Keratinocyte (primary cell): ENCODE measurements at regions not wholly inside any gene's neighbourhood (a gene's known extent, or its start where the extent isn't known, plus 50 kb on each side); places are given as distances from the start of the nearest gene placed in this dataset.

Experiments
- DNase-seq: peaks from one replicate; pipeline ENCODE4 v3.0.0-alpha.2; 2011; ENCODE audit warnings: low read depth, missing footprints, low spot score
- FAIRE-seq: peaks from 2 replicates; lab custom pipeline; 2011; peaks lifted over from hg19 to GRCh38; lab: Jason Lieb, UNC
- H2AFZ ChIP-seq: 2 replicates; pipeline ENCODE4 v1.6.0; 2012; ENCODE audit warnings: low read length, control low read depth, inconsistent platforms; ENCODE audit not compliant: control insufficient read depth
- H3K27ac ChIP-seq: 2 replicates; pipeline ENCODE4 v1.5.1; 2011; ENCODE audit warnings: low read length; ENCODE audit not compliant: control insufficient read depth, insufficient read depth
- H3K27me3 ChIP-seq: 3 replicates; pipeline ENCODE4 v1.6.0; 2011; ENCODE audit warnings: low read length; ENCODE audit not compliant: control insufficient read depth, insufficient read depth; ENCODE audit errors: extremely low read depth
- H3K36me3 ChIP-seq, 2 experiments: 2 replicates in 1 of 2; 3 replicates in 1 of 2; pipeline ENCODE4 v1.5.1; 2011; ENCODE audit warnings: low read length in 2 of 2, mild to moderate bottlenecking in 1 of 2; ENCODE audit not compliant: control insufficient read depth in 2 of 2, insufficient read depth in 2 of 2; ENCODE audit errors: extremely low read depth in 1 of 2
- H3K4me1 ChIP-seq: 3 replicates; pipeline ENCODE4 v1.5.1; 2011; ENCODE audit warnings: low read length; ENCODE audit not compliant: control insufficient read depth, insufficient read depth; ENCODE audit errors: extremely low read depth
- H3K4me2 ChIP-seq: 3 replicates; pipeline ENCODE4 v1.6.0; 2011; ENCODE audit warnings: low read depth, low read length; ENCODE audit not compliant: control insufficient read depth, insufficient read depth; ENCODE audit errors: extremely low read depth
- H3K4me3 ChIP-seq, 3 experiments: fragments of 200-600 bp in 1 of 3; sonication (generic) in 1 of 3; 2 replicates in 2 of 3; 3 replicates in 1 of 3; pipeline ENCODE4 v1.5.1; 2011 to 2016; ENCODE audit warnings: low read length in 3 of 3, mild to moderate bottlenecking in 3 of 3, control low read depth in 2 of 3, inconsistent platforms in 1 of 3, low read depth in 1 of 3, mixed read lengths in 1 of 3, mixed run types in 1 of 3, moderate library complexity in 1 of 3; ENCODE audit not compliant: control insufficient read depth in 2 of 3, insufficient read depth in 2 of 3; ENCODE audit errors: extremely low read depth in 1 of 3
- H3K79me2 ChIP-seq: 2 replicates; pipeline ENCODE4 v1.6.0; 2012; ENCODE audit warnings: low read length; ENCODE audit not compliant: control insufficient read depth, insufficient read depth
- H3K9ac ChIP-seq: 3 replicates; pipeline ENCODE4 v1.6.0; 2011; ENCODE audit warnings: low read length; ENCODE audit not compliant: control insufficient read depth, insufficient read depth; ENCODE audit errors: extremely low read depth
- H3K9me1 ChIP-seq: 3 replicates; pipeline ENCODE4 v1.6.0; 2011; ENCODE audit warnings: low read length; ENCODE audit not compliant: control insufficient read depth, insufficient read depth; ENCODE audit errors: extremely low read depth
- H3K9me3 ChIP-seq: 2 replicates; pipeline ENCODE4 v1.5.1; 2012; ENCODE audit warnings: low read depth, low read length; ENCODE audit not compliant: control insufficient read depth
- H4K20me1 ChIP-seq: 3 replicates; pipeline ENCODE4 v1.6.0; 2011; ENCODE audit warnings: low read length; ENCODE audit not compliant: control insufficient read depth, insufficient read depth; ENCODE audit errors: extremely low read depth
- CTCF ChIP-seq, 3 experiments: IDR thresholded peaks in 1 of 3; conservative IDR thresholded peaks in 1 of 3; optimal IDR thresholded peaks in 1 of 3; 2 replicates in 2 of 3; 3 replicates in 1 of 3; pipeline versions ENCODE3 to v1.5.1; 2011; ENCODE audit warnings: low read length in 3 of 3, mild to moderate bottlenecking in 3 of 3, moderate library complexity in 2 of 3, control low read depth in 1 of 3, inconsistent platforms in 1 of 3; ENCODE audit not compliant: insufficient read depth in 2 of 3; ENCODE audit errors: extremely low read depth in 1 of 3
- EZH2 ChIP-seq: IDR thresholded peaks from one replicate; pipeline ENCODE4 v1.6.1; 2012; ENCODE audit warnings: inconsistent platforms, mild to moderate bottlenecking, low read length, moderate library complexity
- dilution Hi-C: fragments of 300-500 bp; cut with MboI; formaldehyde crosslinking; loops from one replicate; pipeline ENCODE4 v1.7.0; 2020; ENCODE audit warnings: low sequenced_read_pairs; ENCODE audit not compliant: extremely low pct_ligation_motif_present

GRCh38 chr5:38009749-38010358 is 170.0 kb upstream of the GDNF start:
- Histone ChIP-seq H3K79me2 (no peaks in the 10 kb centered on the region), H3K9me1 (no peaks in the 10 kb centered on the region), H3K4me3 (no peak overlapping the region), H3K36me3 (no peaks in the 10 kb centered on the region), H3K4me2 (no peak overlapping the region), H3K9me3 (no peaks in the 10 kb centered on the region), H3K27ac (no peak overlapping the region), H3K4me1 (no peaks in the 10 kb centered on the region), H4K20me1 (no peaks in the 10 kb centered on the region), H2AFZ (no peak overlapping the region), H3K9ac (no peak overlapping the region), H3K27me3 (peaks cover 7% of the 10 kb centered on the region)
- FAIRE-seq = no peak
- dilution Hi-C loops = no loop called here
- TF ChIP-seq EZH2 = no peak
- TF ChIP-seq CTCF (optimal IDR thresholded peaks at IDR 0.05 in 1 of 3, IDR thresholded peaks at IDR 0.05 in 1 of 3, conservative IDR thresholded peaks at IDR 0.05 in 1 of 3; ENCODE audit: extremely low read depth in 1 of 3, insufficient read depth in 2 of 3, low read length in 3 of 3) = no peak
- DNase-seq = no peak

GRCh38 chr5:38008198-38008597 is 168.4 kb upstream of the GDNF start:
- Histone ChIP-seq H3K4me2 (no peak overlapping the region), H3K9me3 (no peaks in the 10 kb centered on the region), H4K20me1 (no peaks in the 10 kb centered on the region), H3K36me3 (no peaks in the 10 kb centered on the region), H3K9ac (no peak overlapping the region), H3K27me3 (no peaks in the 10 kb centered on the region), H3K4me3 (no peak overlapping the region), H3K4me1 (no peaks in the 10 kb centered on the region), H3K27ac (no peak overlapping the region), H3K9me1 (no peaks in the 10 kb centered on the region), H2AFZ (no peak overlapping the region), H3K79me2 (no peaks in the 10 kb centered on the region)
- TF ChIP-seq CTCF (optimal IDR thresholded peaks at IDR 0.05 in 1 of 3, IDR thresholded peaks at IDR 0.05 in 1 of 3, conservative IDR thresholded peaks at IDR 0.05 in 1 of 3; ENCODE audit: extremely low read depth in 1 of 3, insufficient read depth in 2 of 3, low read length in 3 of 3) (no peak), EZH2 (no peak)
- FAIRE-seq (no peak), DNase-seq (no peak)
- dilution Hi-C loops = no loop called here
